Spleen (tissue), 11 donors: ENCODE measurements at regions not wholly inside any gene's neighbourhood (a gene's known extent, or its start where the extent isn't known, plus 50 kb on each side); places are given as distances from the start of the nearest gene placed in this dataset.

Experiments
- DNase-seq: peaks from one replicate; pipeline ENCODE4 v3.0.0-alpha.2; 2020
- H3K27ac ChIP-seq, 8 donors: fragments of 200-600 bp; sonication (generic) in 7 of 8; 1 replicate in 4 of 8; 2 replicates in 4 of 8; pipeline versions ENCODE4 v1.5.0 to v1.8.0; 2016 to 2021; ENCODE audit warnings: inconsistent platforms in 4 of 8, mild to moderate bottlenecking in 4 of 8, moderate library complexity in 1 of 8
- H3K27me3 ChIP-seq, 7 donors: fragments of 200-600 bp; sonication (generic) in 6 of 7; replicated peaks in 1 of 7; 1 replicate in 4 of 7; 2 replicates in 3 of 7; pipeline versions ENCODE4 v1.5.0 to v1.8.0; 2016 to 2021; ENCODE audit warnings: inconsistent platforms in 3 of 7, mild to moderate bottlenecking in 1 of 7
- H3K36me3 ChIP-seq, 6 donors: fragments of 200-600 bp; sonication (generic) in 5 of 6; 1 replicate in 4 of 6; 2 replicates in 2 of 6; pipeline versions ENCODE4 v1.5.0 to v1.8.0; 2016 to 2021; ENCODE audit warnings: inconsistent platforms in 2 of 6
- H3K4me1 ChIP-seq, 6 donors: fragments of 200-600 bp; sonication (generic) in 5 of 6; 1 replicate in 3 of 6; 2 replicates in 3 of 6; pipeline versions ENCODE4 v1.5.0 to v1.8.0; 2016 to 2021; ENCODE audit warnings: inconsistent platforms in 3 of 6
- H3K4me3 ChIP-seq, 8 donors: fragments of 200-600 bp; sonication (generic) in 7 of 8; 1 replicate in 4 of 8; 2 replicates in 4 of 8; pipeline versions ENCODE4 v1.5.0 to v1.8.0; 2016 to 2021; ENCODE audit warnings: inconsistent platforms in 4 of 8, mild to moderate bottlenecking in 4 of 8, moderate library complexity in 2 of 8
- H3K9me3 ChIP-seq, 8 donors: fragments of 200-600 bp; sonication (generic) in 7 of 8; 1 replicate in 4 of 8; 2 replicates in 4 of 8; pipeline versions ENCODE4 v1.5.0 to v1.8.0; 2016 to 2021; ENCODE audit warnings: inconsistent platforms in 4 of 8
- CTCF ChIP-seq, 11 experiments: fragments of 200-600 bp in 7 of 11; fragments of 450-650 bp in 4 of 11; sonication (generic) in 4 of 11; IDR thresholded peaks in 8 of 11; conservative IDR thresholded peaks in 3 of 11; 1 replicate in 7 of 11; 2 replicates in 4 of 11; pipeline versions ENCODE4 v1.4.0 to v1.8.0; 2016 to 2021; ENCODE audit warnings: antibody characterized with exemption in 11 of 11, inconsistent platforms in 4 of 11, mild to moderate bottlenecking in 1 of 11
- POLR2A ChIP-seq, 3 donors: fragments of 450-650 bp; IDR thresholded peaks; one replicate each; pipeline ENCODE4 v1.5.1; 2017; ENCODE audit warnings: antibody characterized with exemption in 3 of 3, mild to moderate bottlenecking in 1 of 3
- POLR2AphosphoS5 ChIP-seq, 3 donors: sonication (generic); formaldehyde crosslinking; IDR thresholded peaks; one replicate each; pipeline ENCODE4 v1.5.1; 2017; ENCODE audit warnings: antibody characterized with exemption in 3 of 3
- WGBS, 5 donors: extraction: QIAGEN DNeasy Blood & Tissue Kit in 3 of 5; methylation state at CpG; one replicate each; pipeline versions ENCODE4 v1.1.5 to v1.1.7; 2013 to 2018; 5-methylcytosine and 5-hydroxymethylcytosine counted together
- intact Hi-C: fragments of 100-400 bp; cut with DNase I; formaldehyde crosslinking; loops from one replicate; pipeline ENCODE4 v1.15.0; 2023; ENCODE audit warnings: low total_unique reads
- donor health status: healthy with polysubstance abuse.
- donor health status: DM: no; HTN: no; CAD: no; lungs with moderate emphysema.
- donor health status: DM: no; HTN: no; CAD: no.
- donor health status: Bipolar disorder and iron deficiency.
- donor health status: healthy.
- donor health status: DM: no; HTN: no; CAD: no.
- donor health status: DM: yes; HTN: yes; CAD: no.

- WGBS, 5 donors = 57 to 83% (median 71%) methylated on average over 2 of the region's 2 CpGs
- no peaks in the 10 kb centered on the region for H3K4me1 ChIP-seq
- H3K4me3 ChIP-seq = no peak overlapping the region
- intact Hi-C loops = no loop called here
- no peaks in the 10 kb centered on the region for H3K36me3 ChIP-seq
- H3K9me3 ChIP-seq = peaks cover 0 to 20% (median 0%) of the 10 kb centered on the region in 8 donors
- no peak for TF ChIP-seq CTCF (IDR thresholded peaks at IDR 0.05 in 8 of 11, conservative IDR thresholded peaks at IDR 0.05 in 3 of 11)
- H3K27me3 ChIP-seq = no peaks in the 10 kb centered on the region
- no peak overlapping the region for H3K27ac ChIP-seq
- DNase-seq = no peak
These were observed 914.6 kb downstream of the PCDH19 start for GRCh38 chrX:99495453-99495852.

GRCh38 chrX:99494668-99495067 is 915.4 kb downstream of the PCDH19 start:
- H3K4me3 ChIP-seq = no peak overlapping the region
- 85 to 100% (median 91%) methylated on average over 2 of the region's 2 CpGs for WGBS, 5 donors
- H3K4me1 ChIP-seq = no peaks in the 10 kb centered on the region
- H3K36me3 ChIP-seq = no peaks in the 10 kb centered on the region
- H3K9me3 ChIP-seq = peaks cover 0 to 16% (median 0%) of the 10 kb centered on the region in 8 donors
- H3K27me3 ChIP-seq = no peaks in the 10 kb centered on the region
- no peak for DNase-seq
- no peak overlapping the region for H3K27ac ChIP-seq
- intact Hi-C loops = no loop called here
- no peak for TF ChIP-seq CTCF (IDR thresholded peaks at IDR 0.05 in 8 of 11, conservative IDR thresholded peaks at IDR 0.05 in 3 of 11)
- TF ChIP-seq POLR2A (IDR thresholded peaks at IDR 0.05) = no peak
- no peak for TF ChIP-seq POLR2AphosphoS5 (IDR thresholded peaks at IDR 0.05)

- Histone ChIP-seq H3K27me3 (no peaks in the 10 kb centered on the region), H3K4me1 (no peaks in the 10 kb centered on the region), H3K9me3 (no peaks in the 10 kb centered on the region), H3K27ac (no peak overlapping the region), H3K36me3 (no peaks in the 10 kb centered on the region), H3K4me3 (no peak overlapping the region)
- 58 to 90% (median 88%) methylated on average over 1 of the region's 1 CpG for WGBS, 5 donors
- intact Hi-C loops = no loop called here
- TF ChIP-seq CTCF (IDR thresholded peaks at IDR 0.05 in 8 of 11, conservative IDR thresholded peaks at IDR 0.05 in 3 of 11) (no peak), POLR2AphosphoS5 (IDR thresholded peaks at IDR 0.05) (no peak), POLR2A (IDR thresholded peaks at IDR 0.05) (no peak)
- no peak for DNase-seq
These were observed 929.3 kb downstream of the PCDH19 start for GRCh38 chrX:99480728-99481127.

GRCh38 chrX:99469439-99469838 is 940.6 kb downstream of the PCDH19 start:
- H3K27ac ChIP-seq = no peak overlapping the region
- peaks cover 0 to 8% (median under 1%) of the 10 kb centered on the region in 8 donors for H3K9me3 ChIP-seq
- intact Hi-C loops = no loop called here
- H3K4me3 ChIP-seq = no peak overlapping the region
- TF ChIP-seq CTCF (IDR thresholded peaks at IDR 0.05 in 8 of 11, conservative IDR thresholded peaks at IDR 0.05 in 3 of 11) (no peak), POLR2AphosphoS5 (IDR thresholded peaks at IDR 0.05) (no peak), POLR2A (IDR thresholded peaks at IDR 0.05) (no peak)
- no peaks in the 10 kb centered on the region for H3K36me3 ChIP-seq
- no peaks in the 10 kb centered on the region for H3K27me3 ChIP-seq
- H3K4me1 ChIP-seq = no peaks in the 10 kb centered on the region
- no peak for DNase-seq
- 55 to 82% (median 71%) methylated on average over 3 of the region's 3 CpGs; no CpG with 5 or more reads in 1 of the 5 donors for WGBS, 5 donors
